GM23338 (cell line): ENCODE measurements at regions not wholly inside any gene's neighbourhood (a gene's known extent, or its start where the extent isn't known, plus 50 kb on each side); places are given as distances from the start of the nearest gene placed in this dataset.

Experiments
- ATAC-seq: fragments of 200-7000 bp; cut with Tn5 transposase; 3 replicates; pipeline ENCODE4 v1.9.1; 2020
- DNase-seq: peaks from one replicate; pipeline ENCODE4 v3.0.0-alpha.2; 2015; ENCODE audit warnings: low spot score
- H2AFZ ChIP-seq: fragments of 200-600 bp; sonication (generic); 2 replicates; pipeline ENCODE4 v1.8.0; 2016; ENCODE audit warnings: antibody characterized with exemption, mild to moderate bottlenecking, moderate library complexity
- H3F3A ChIP-seq: fragments of 200-600 bp; sonication (generic); replicated peaks from 2 replicates; pipeline ENCODE4 v1.8.0; 2017; ENCODE audit warnings: antibody characterized with exemption, mixed run types, low read depth
- H3K27ac ChIP-seq: fragments of 200-600 bp; sonication (generic); 2 replicates; pipeline ENCODE4 v1.6.1; 2016; ENCODE audit warnings: low read depth
- H3K27me3 ChIP-seq: fragments of 200-600 bp; sonication (generic); 2 replicates; pipeline ENCODE4 v1.8.0; 2016; ENCODE audit warnings: mild to moderate bottlenecking, mixed run types, moderate library complexity; ENCODE audit not compliant: insufficient read depth
- H3K36me3 ChIP-seq: fragments of 200-600 bp; sonication (generic); 2 replicates; pipeline ENCODE4 v1.8.0; 2016; ENCODE audit warnings: mild to moderate bottlenecking; ENCODE audit not compliant: insufficient read depth
- H3K4me1 ChIP-seq: fragments of 200-600 bp; sonication (generic); 2 replicates; pipeline ENCODE4 v1.8.0; 2016; ENCODE audit warnings: mild to moderate bottlenecking, moderate library complexity; ENCODE audit not compliant: insufficient read depth
- H3K4me2 ChIP-seq: fragments of 200-600 bp; sonication (generic); 2 replicates; pipeline ENCODE4 v1.7.1; 2017; ENCODE audit warnings: mixed run types
- H3K4me3 ChIP-seq: fragments of 200-600 bp; sonication (generic); 2 replicates; pipeline ENCODE4 v1.6.1; 2016; ENCODE audit warnings: mixed run types
- H3K79me2 ChIP-seq: fragments of 200-600 bp; sonication (generic); replicated peaks from 2 replicates; pipeline ENCODE4 v1.8.0; 2017; ENCODE audit warnings: mild to moderate bottlenecking; ENCODE audit not compliant: insufficient read depth
- H3K9me2 ChIP-seq: fragments of 200-600 bp; sonication (generic); 2 replicates; pipeline ENCODE4 v1.8.0; 2017; ENCODE audit not compliant: insufficient read depth
- H4K20me1 ChIP-seq: fragments of 200-600 bp; sonication (generic); replicated peaks from 2 replicates; pipeline ENCODE4 v1.8.0; 2017; ENCODE audit warnings: mild to moderate bottlenecking; ENCODE audit not compliant: insufficient read depth
- H3K27ac Mint-ChIP-seq: 2 replicates; pipeline ENCODE4 v1.8.0; 2020; ENCODE audit warnings: inconsistent platforms, mild to moderate bottlenecking, moderate library complexity, mixed read lengths
- H3K27me3 Mint-ChIP-seq: 3 replicates; pipeline ENCODE4 v1.8.0; 2022; ENCODE audit warnings: low read depth, mild to moderate bottlenecking, moderate library complexity, mixed read lengths, inconsistent platforms; ENCODE audit not compliant: insufficient read depth, poor library complexity
- H3K36me3 Mint-ChIP-seq: 3 replicates; pipeline ENCODE4 v1.8.0; 2021; ENCODE audit warnings: low read depth, mild to moderate bottlenecking, inconsistent platforms, moderate library complexity, mixed read lengths
- H3K4me1 Mint-ChIP-seq: 3 replicates; pipeline ENCODE4 v1.8.0; 2020; ENCODE audit warnings: mild to moderate bottlenecking, inconsistent platforms, mixed read lengths
- H3K4me3 Mint-ChIP-seq: 3 replicates; pipeline ENCODE4 v1.8.0; 2021; ENCODE audit warnings: moderate library complexity, mild to moderate bottlenecking, inconsistent platforms, mixed read lengths
- H3K9me3 Mint-ChIP-seq: 3 replicates; pipeline ENCODE4 v1.8.0; 2020; ENCODE audit warnings: moderate library complexity, mild to moderate bottlenecking, inconsistent platforms, mixed read lengths
- EZH2 ChIP-seq: fragments of 200-600 bp; sonication (generic); IDR thresholded peaks from one replicate; pipeline ENCODE4 v1.8.0; 2017; ENCODE audit warnings: antibody characterized with exemption, mild to moderate bottlenecking, low read depth; ENCODE audit not compliant: unreplicated experiment
- EZH2phosphoT487 ChIP-seq: fragments of 200-600 bp; sonication (generic); IDR thresholded peaks from one replicate; pipeline ENCODE4 v1.8.1; 2018; ENCODE audit warnings: antibody characterized with exemption; ENCODE audit not compliant: unreplicated experiment
- STAT1 ChIP-seq: IDR thresholded peaks from one replicate; pipeline ENCODE4 v1.6.1; 2016; ENCODE audit warnings: antibody characterized with exemption; ENCODE audit not compliant: unreplicated experiment
- ZNF114 ChIP-seq: fragments of 250-450 bp; sonication (Bioruptor Pico); IDR thresholded peaks from 2 replicates; pipeline ENCODE4 v1.5.0; 2020; ENCODE audit warnings: mild to moderate bottlenecking, moderate library complexity
- ZNF462 ChIP-seq: fragments of 250-450 bp; sonication (Bioruptor Pico); IDR thresholded peaks from 2 replicates; pipeline ENCODE4 v1.5.0; 2020; ENCODE audit warnings: mild to moderate bottlenecking, moderate library complexity

GRCh38 chr5:26034813-26035212, 1003.6 kb downstream of the CDH9 start:
- no peak overlapping the region for H3K27ac ChIP-seq
- no peak for ATAC-seq

More at GRCh38 chr5:26034813-26035212, 1003.6 kb downstream of the CDH9 start:
- no peaks in the 10 kb centered on the region for H3K36me3 Mint-ChIP-seq
- no peak overlapping the region for H3K4me3 ChIP-seq
- no peaks in the 10 kb centered on the region for H3K36me3 ChIP-seq
- no peak overlapping the region for H3K4me3 Mint-ChIP-seq
- no peak for DNase-seq
- TF ChIP-seq ZNF114: no peak
- TF ChIP-seq EZH2: no peak
- TF ChIP-seq EZH2phosphoT487: no peak
- no peak for TF ChIP-seq STAT1
- TF ChIP-seq ZNF462 (CRISPR knock-in tag): no peak
- H3K9me3 Mint-ChIP-seq: no peaks in the 10 kb centered on the region
- no peaks in the 10 kb centered on the region for H3K4me1 Mint-ChIP-seq
- no peaks in the 10 kb centered on the region for H3K27me3 Mint-ChIP-seq
- no peaks in the 10 kb centered on the region for H3K27me3 ChIP-seq
- H3K79me2 ChIP-seq: no peaks in the 10 kb centered on the region
- H3K27ac Mint-ChIP-seq: no peak overlapping the region
- no peaks in the 10 kb centered on the region for H4K20me1 ChIP-seq
- no peaks in the 10 kb centered on the region for H3F3A ChIP-seq
- no peaks in the 10 kb centered on the region for H3K4me1 ChIP-seq
- H2AFZ ChIP-seq: no peak overlapping the region
- H3K9me2 ChIP-seq: no peaks in the 10 kb centered on the region
- H3K4me2 ChIP-seq: no peak overlapping the region
